ENCODE measurements at regions not wholly inside any gene's neighbourhood (a gene's known extent, or its start where the extent isn't known, plus 50 kb on each side); places are given as distances from the start of the nearest gene placed in this dataset.
A peak's percentile ranks its signal among the peaks of the same experiment; 100 is the strongest.
"Not testable (repeated sequence)": the region's sequence is repeated elsewhere in the genome, so short reads cannot be mapped to it uniquely, and the experiment has no call there.

GRCh38 chr1:222049661-222050060 is 307.8 kb upstream of the DUSP10 start:
- H3K27ac ChIP-seq (ENCODE audit: low read depth, low read length); H4K20me1 ChIP-seq (ENCODE audit: insufficient read depth, low read length); FAIRE-seq; H3K27me3 Mint-ChIP-seq (ENCODE audit: low read depth, unreplicated experiment); H3K9me3 ChIP-seq (ENCODE audit: insufficient read depth, low read depth, low read length); H3K36me3 ChIP-seq (ENCODE audit: insufficient read depth, low read length); H2AFZ ChIP-seq (ENCODE audit: low read depth, low read length); H3K27me3 ChIP-seq (ENCODE audit: insufficient read depth, low read length); H3K27ac Mint-ChIP-seq (ENCODE audit: unreplicated experiment); H3K9ac ChIP-seq (ENCODE audit: low read length); H3K4me3 ChIP-seq (ENCODE audit: insufficient read depth, low read depth, low read length); DNase-seq (ENCODE audit: low read depth); H3K4me2 ChIP-seq (ENCODE audit: low read length); H3K36me3 Mint-ChIP-seq (ENCODE audit: low read depth, unreplicated experiment); H3K9me3 Mint-ChIP-seq (ENCODE audit: unreplicated experiment); H3K79me2 ChIP-seq (ENCODE audit: insufficient read depth, low read length); H3K4me3 Mint-ChIP-seq (ENCODE audit: unreplicated experiment): not testable (repeated sequence)
- peaks cover 33% of the 10 kb centered on the region for H3K4me1 Mint-ChIP-seq (ENCODE audit: low read depth, unreplicated experiment)
- H3K4me1 ChIP-seq (ENCODE audit: insufficient read depth, low read length) = peaks cover 15% of the 10 kb centered on the region

- H2AFZ ChIP-seq (ENCODE audit: low read depth, low read length) = no peak overlapping the region
- no peak overlapping the region for H3K4me3 Mint-ChIP-seq (ENCODE audit: unreplicated experiment)
- peaks cover 33% of the 10 kb centered on the region for H3K4me1 Mint-ChIP-seq (ENCODE audit: low read depth, unreplicated experiment)
Observed at GRCh38 chr1:222049176-222049575, 307.3 kb upstream of the DUSP10 start.

GRCh38 chr1:222048094-222048595 is 306.3 kb upstream of the DUSP10 start:
- Histone ChIP-seq H3K9ac (ENCODE audit: low read length) (peak overlapping the region; percentile 25), H3K4me3 (ENCODE audit: insufficient read depth, low read depth, low read length) (no peak overlapping the region), H3K79me2 (ENCODE audit: insufficient read depth, low read length) (no peaks in the 10 kb centered on the region), H4K20me1 (ENCODE audit: insufficient read depth, low read length) (no peaks in the 10 kb centered on the region), H3K9me3 (ENCODE audit: insufficient read depth, low read depth, low read length) (no peaks in the 10 kb centered on the region), H3K36me3 (ENCODE audit: insufficient read depth, low read length) (no peaks in the 10 kb centered on the region), H3K27me3 (ENCODE audit: insufficient read depth, low read length) (no peaks in the 10 kb centered on the region), H3K4me1 (ENCODE audit: insufficient read depth, low read length) (peaks cover 25% of the 10 kb centered on the region), H3K27ac (ENCODE audit: low read depth, low read length) (peak overlapping the region; percentile 58), H3K4me2 (ENCODE audit: low read length) (peak overlapping the region; percentile 29), H2AFZ (ENCODE audit: low read depth, low read length) (no peak overlapping the region)
- Mint-ChIP-seq H3K4me3 (ENCODE audit: unreplicated experiment) (no peak overlapping the region), H3K27me3 (ENCODE audit: low read depth, unreplicated experiment) (no peaks in the 10 kb centered on the region), H3K27ac (ENCODE audit: unreplicated experiment) (peak overlapping the region; percentile 93), H3K4me1 (ENCODE audit: low read depth, unreplicated experiment) (peaks cover 33% of the 10 kb centered on the region), H3K9me3 (ENCODE audit: unreplicated experiment) (peaks cover 1% of the 10 kb centered on the region), H3K36me3 (ENCODE audit: low read depth, unreplicated experiment) (peaks cover 1% of the 10 kb centered on the region)
- FAIRE-seq (no peak), DNase-seq (ENCODE audit: low read depth) (peak; percentile 86)
- TF ChIP-seq EZH2 (IDR thresholded peaks at IDR 0.05; ENCODE audit: insufficient read depth, low read length) = no peak
- TF ChIP-seq CTCF (IDR thresholded peaks at IDR 0.05; ENCODE audit: insufficient read depth, low read depth, low read length) = no peak

More at GRCh38 chr1:222049176-222049575, 307.3 kb upstream of the DUSP10 start:
- Histone ChIP-seq H4K20me1 (ENCODE audit: insufficient read depth, low read length) (no peaks in the 10 kb centered on the region), H3K4me2 (ENCODE audit: low read length) (peak overlapping the region; percentile 29), H3K27ac (ENCODE audit: low read depth, low read length) (peak overlapping the region; percentile 1), H3K4me3 (ENCODE audit: insufficient read depth, low read depth, low read length) (no peak overlapping the region), H3K36me3 (ENCODE audit: insufficient read depth, low read length) (no peaks in the 10 kb centered on the region), H3K27me3 (ENCODE audit: insufficient read depth, low read length) (no peaks in the 10 kb centered on the region), H3K9ac (ENCODE audit: low read length) (no peak overlapping the region), H3K79me2 (ENCODE audit: insufficient read depth, low read length) (no peaks in the 10 kb centered on the region), H3K4me1 (ENCODE audit: insufficient read depth, low read length) (peaks cover 19% of the 10 kb centered on the region), H3K9me3 (ENCODE audit: insufficient read depth, low read depth, low read length) (no peaks in the 10 kb centered on the region)
- TF ChIP-seq EZH2 (IDR thresholded peaks at IDR 0.05; ENCODE audit: insufficient read depth, low read length) (no peak), CTCF (IDR thresholded peaks at IDR 0.05; ENCODE audit: insufficient read depth, low read depth, low read length) (no peak)
- H3K27me3 Mint-ChIP-seq (ENCODE audit: low read depth, unreplicated experiment) = no peaks in the 10 kb centered on the region
- no peak for DNase-seq (ENCODE audit: low read depth)
- H3K36me3 Mint-ChIP-seq (ENCODE audit: low read depth, unreplicated experiment) = peaks cover 1% of the 10 kb centered on the region
- H3K9me3 Mint-ChIP-seq (ENCODE audit: unreplicated experiment) = peaks cover 1% of the 10 kb centered on the region
- H3K27ac Mint-ChIP-seq (ENCODE audit: unreplicated experiment) = peak overlapping the region; percentile 73
- FAIRE-seq = no peak
